Amniotic epithelial cell (primary cell): ENCODE measurements at regions not wholly inside any gene's neighbourhood (a gene's known extent, or its start where the extent isn't known, plus 50 kb on each side); places are given as distances from the start of the nearest gene placed in this dataset.
A peak's percentile ranks its signal among the peaks of the same experiment; 100 is the strongest.

Experiments used
- DNase-seq: peaks from one replicate; pipeline ENCODE4 v3.0.0-alpha.2; 2010; ENCODE audit warnings: low read depth

- DNase-seq, result no peak
Measured at GRCh38 chr12:124489915-124490583, 77.4 kb downstream of the NCOR2 start.

- no peak for DNase-seq
Measured at GRCh38 chr12:124489220-124489619, 78.2 kb downstream of the NCOR2 start.

DNA sequence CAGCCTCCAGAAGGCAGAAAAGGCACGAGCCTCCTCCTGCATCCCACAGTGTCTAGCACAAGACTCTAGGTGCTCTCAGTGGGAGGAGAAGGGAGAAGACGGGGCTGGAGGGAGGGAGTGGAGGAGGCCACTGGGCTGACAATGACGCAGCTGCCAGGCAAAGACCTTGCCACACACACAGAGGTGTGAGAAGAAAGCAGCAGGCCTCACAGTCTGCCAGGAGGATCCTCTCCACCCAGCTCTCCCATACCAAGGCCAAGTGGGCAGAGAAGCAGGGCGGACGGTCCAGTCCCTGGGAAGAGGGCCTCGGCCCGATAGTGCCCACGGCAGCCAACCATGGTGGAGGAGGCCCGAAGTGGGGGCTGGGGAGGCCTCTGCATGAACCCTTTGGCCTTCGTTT is 78.9 kb downstream of the NCOR2 start:
- DNase-seq, result no peak

- DNase-seq, result no peak
Measured at GRCh38 chr12:124487834-124488165, 79.6 kb downstream of the NCOR2 start.

DNA sequence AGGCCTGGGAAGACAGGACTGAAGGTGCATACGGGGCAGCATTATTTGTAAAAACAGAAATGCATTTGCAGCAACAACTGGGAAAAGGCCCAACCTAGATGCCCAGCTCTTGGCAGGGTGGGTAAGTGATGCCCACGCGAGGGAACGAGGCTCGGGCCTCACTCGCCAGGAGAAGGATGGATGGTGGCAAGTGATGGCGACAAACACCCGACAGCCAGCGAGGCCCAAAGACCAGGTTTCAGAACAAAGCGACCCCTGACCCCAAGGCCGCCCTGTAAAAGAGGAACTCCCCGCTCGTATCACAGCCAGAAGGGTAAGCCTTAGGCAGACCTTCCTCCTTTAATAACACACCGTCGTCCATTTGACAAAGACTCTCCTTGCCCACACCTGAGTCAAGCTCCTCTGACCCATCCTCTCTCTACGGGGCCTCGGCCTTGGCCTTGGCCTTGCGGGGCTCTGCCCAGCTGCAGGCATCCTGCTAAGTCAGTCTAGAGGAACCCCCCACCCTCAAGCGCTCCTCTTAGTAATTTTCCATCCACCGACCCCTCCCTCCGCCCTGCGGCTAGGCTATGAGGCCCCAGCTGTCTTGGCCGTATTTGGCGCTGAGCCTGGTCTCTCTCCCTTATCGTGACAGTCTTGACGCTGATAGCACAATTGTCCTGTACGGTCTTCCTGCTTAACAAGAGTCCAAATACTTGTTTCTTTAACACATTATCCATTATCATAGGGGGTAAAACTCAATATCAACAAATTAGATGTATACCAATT is 80.2 kb downstream of the NCOR2 start:
- no peak for DNase-seq

DNA sequence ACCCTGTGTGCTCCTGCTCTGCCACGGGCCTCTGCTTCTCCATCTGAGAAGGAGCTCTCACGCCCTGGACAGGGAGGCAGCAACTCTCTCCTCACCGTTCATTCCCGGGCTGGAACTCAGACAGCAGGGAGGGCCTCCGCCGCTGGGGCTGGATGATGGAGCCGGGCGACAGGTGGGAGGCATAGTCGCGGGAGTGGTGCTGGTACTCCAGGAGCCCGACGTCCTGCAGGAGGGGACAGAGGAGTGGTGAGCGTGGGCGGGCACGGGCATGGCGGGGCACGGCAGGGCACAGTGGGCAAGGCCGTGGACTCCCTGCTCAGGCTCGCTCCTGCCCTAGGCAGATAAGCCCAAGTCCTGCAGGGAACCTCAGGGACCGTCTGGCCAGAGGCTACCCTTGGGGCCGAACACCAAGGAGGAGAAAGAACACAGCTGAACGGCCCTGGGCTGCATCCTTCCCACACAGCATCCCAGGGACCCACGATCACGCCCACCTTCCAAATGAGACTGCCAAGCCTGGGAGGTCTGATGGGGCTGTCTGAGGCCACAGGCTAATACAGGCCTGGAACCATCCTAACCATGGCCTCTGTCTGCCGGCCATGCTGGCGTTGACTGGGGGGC is 81.0 kb downstream of the NCOR2 start:
- no peak for DNase-seq

DNA sequence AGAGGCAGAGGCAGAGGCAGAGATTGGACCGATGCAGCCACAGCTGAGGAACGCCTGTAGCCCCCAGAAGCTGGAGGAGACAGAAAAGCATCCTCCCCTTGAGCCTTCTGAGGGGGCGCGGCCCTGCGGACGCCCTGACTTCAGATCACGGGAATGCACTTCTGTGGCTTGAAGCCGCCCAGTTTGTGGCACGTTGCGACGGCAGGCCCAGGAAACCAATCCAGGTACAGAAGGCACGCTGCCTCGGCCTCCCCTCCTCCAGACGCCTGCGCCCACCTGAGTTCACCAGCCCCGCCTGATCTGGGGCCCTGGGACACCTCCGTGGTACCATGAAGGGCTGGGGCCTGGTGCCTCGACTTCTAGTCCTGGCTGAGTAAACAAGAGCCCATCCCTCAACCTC is 82.0 kb downstream of the NCOR2 start:
- no peak for DNase-seq

DNA sequence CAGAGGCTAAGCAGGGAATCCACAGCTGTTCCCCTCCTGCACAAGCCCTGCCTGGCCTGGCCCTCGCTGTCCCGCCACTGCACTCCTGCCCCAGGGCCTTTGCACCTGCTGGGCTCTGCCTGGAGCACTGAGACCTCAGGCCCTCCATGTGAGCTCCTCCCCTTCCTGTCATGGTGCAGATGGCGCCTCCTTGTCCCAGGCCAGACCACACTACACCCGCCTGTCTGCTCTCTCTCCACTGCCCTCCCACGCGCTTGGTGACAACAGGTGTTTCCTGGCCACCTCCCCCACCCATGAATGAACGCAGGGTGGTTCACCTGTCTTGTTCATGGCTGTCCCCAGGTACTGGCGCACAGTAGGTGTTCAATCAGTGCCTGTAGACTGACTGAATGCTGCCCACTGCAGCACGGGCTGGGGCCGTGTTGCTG is 82.9 kb downstream of the NCOR2 start:
- no peak for DNase-seq

DNA sequence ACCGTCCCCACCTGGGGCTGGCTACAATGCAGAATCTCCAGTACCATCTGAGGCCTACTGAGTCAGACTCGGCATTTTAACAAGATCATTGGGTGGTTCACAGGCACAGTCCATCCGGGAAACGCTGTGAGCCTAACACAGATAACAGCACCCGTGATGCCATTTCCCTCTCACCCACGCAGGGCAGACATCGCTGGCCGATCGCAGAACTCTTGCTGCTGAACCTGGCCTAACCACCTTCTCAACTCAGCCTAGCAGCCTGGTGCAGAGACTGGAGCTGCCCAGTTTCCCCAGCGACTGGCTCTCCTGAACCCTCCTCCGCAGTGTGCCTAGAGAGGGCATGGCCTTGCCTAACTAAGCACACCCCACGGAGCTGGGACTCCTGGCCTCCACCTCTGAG is 83.3 kb downstream of the NCOR2 start:
- peak; percentile 65 for DNase-seq

GRCh38 chr12:124482901-124483799 is 84.3 kb downstream of the NCOR2 start:
- DNase-seq, result no peak

DNA sequence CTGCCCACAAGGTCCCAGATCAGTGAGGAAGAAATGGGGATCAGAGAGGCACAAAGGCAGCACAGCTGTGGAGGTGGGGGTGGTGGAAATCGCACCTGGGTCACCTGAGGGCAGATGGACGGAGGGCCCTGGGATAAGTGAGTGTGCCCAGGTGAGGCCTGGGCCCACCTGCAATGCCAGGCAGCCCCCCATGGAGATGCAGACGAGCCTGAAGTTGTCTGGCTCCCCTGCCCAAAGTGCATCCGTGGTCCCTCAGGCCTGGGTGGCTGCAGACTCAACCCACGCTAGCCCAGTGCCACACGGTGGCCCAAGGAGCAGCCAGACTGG is 84.9 kb downstream of the NCOR2 start:
- no peak for DNase-seq

DNA sequence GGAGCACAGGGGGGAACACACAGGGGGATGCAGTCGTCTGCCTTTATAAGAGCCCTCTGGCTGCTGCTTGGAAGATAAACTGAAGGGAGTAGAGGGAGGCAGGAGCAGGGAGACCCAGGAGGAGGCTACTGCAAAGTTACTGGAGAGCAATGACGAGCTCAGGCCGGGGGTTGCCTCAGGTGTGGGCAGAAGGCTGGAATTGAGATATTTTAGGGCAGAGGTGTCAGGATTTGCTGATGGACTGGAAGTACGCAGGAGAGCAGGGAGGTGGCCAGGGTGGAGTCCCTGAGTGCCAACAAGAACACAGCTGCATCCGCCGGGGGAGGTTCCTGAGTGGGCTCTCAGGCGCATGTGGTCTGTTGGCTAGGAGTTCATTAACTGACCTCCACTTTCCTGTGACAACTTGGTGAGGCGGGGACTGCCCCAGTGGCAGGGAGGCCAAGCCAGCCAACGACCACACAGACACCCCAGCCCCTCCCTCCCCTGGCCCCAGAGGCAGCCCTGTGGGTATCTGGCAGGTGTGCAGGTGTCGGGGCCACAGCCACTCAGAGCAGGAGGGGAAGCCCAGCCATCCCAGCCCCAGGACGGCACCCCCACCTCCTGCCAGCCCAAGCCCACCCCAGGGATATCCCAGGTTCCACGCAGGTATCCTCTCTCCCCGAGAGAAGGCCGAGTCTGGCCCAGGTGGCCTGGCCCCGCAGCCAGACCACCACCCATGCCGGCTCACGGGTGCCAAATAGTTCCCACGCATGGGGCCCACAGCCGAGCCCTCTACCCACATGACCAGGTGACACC is 85.4 kb downstream of the NCOR2 start:
- no peak for DNase-seq

- no peak for DNase-seq
Measured at GRCh38 chr12:124481257-124481750, 86.1 kb downstream of the NCOR2 start.

GRCh38 chr12:124480469-124481256 is 86.7 kb downstream of the NCOR2 start:
- DNase-seq, result peak; percentile 88

DNA sequence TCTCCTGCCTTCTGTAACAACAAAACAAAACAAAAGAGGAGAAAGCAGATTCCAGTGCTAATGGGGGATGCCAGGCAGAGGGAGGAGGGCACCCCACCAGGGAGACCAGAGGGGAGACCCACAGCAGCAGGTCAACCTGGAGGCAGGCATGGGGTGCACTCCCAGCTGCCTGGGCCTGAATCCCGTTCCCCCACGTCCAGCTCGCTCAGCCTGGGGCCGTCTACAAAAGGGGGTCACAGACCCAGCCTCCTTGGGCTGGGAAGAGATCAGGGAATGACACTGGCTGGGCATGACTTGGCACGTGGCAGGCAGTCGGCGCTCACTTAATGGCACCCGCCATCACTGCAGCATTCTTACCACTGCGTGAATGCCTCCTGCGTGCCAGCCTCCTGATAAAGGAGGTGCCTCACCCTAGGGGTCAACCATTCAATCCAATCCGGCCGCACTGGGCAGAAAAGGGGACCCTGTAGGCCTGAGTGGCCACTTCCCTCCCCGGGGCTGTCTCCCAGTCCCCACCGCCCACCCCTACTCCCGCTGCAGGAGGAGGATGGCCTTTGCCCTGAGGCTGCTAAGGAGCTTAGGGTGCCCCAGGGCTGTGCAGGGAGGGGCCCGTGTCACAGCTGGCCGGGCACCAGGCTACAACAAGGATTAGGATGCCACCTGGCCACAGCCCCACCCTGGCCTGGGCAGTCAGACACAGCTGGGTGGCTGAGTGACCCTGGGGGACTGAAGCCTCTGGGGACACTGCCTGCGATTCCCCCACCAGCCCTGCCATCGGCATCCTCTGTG is 87.5 kb downstream of the NCOR2 start:
- no peak for DNase-seq

DNA sequence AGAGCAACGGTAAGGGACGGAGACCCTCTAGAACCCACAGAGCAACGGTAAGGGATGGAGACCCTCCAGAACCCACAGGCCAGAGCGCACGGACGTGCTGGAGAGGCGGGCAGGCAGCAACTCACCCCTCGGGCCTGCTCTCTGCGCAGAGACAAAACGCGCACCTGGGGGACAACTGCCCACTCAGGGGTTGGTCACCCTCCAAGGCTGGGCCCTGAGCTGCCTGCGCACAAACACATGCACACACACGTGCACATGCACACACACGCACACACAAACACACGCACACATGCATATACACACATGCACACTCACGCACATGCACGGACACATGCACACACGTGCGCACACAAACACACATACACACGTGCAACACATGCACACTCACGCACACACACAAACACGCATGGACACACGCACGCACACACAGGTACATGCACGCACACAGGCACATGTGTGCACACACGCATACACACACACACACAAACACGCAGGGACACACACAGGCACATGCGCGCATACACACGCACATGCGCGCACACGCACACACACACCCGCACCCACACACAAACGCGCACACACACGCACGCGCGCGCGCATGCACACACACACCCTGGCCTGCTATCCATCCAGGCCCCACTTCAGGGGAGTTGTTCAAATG is 88.3 kb downstream of the NCOR2 start:
- DNase-seq, result no peak

DNA sequence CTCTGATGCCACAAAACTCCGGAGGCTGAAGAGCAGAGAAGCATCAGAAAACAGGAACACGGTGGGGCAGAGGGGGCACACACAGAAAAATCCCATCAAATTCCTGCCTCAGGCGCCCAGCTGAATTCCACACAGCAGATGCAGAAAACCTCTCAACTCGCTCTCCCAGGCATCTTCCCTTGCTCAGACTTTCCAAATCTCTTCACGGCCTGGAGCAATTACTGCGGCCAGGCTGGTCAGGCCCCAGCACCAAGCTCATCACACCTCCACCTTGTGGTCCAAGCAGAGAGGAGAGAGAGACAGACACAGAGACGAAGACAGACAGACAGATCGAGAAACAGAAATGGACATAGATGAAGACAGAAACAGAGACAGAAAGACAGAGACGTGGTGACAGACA is 89.0 kb downstream of the NCOR2 start:
- DNase-seq, result no peak

- no peak for DNase-seq
Measured at GRCh38 chr12:124477107-124477915, 90.1 kb downstream of the NCOR2 start.

DNA sequence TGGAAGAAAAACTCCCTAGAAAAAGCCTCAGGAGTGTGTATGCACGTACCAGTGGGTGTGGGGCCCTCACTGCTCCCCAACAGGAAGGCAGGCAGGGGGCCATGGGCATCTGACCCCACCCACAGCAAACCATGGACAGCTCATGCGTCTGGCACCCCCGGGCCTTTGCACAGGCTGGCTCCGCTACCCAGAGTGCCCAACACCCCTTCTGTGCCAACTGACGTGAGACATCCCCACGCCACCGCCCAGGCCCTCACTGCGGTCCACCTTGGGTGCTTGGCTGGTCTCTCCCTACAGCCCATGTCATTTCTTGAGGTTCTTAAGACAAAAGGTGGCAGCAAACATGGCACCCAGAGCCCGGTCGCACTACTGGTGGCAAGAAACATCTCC is 91.4 kb downstream of the NCOR2 start:
- no peak for DNase-seq
